GM12891 (cell line): ENCODE measurements at regions not wholly inside any gene's neighbourhood (a gene's known extent, or its start where the extent isn't known, plus 50 kb on each side); places are given as distances from the start of the nearest gene placed in this dataset.

ENCODE experiments used
- PAX5 ChIP-seq: IDR thresholded peaks from 2 replicates; pipeline ENCODE4 v1.6.1; 2011; ENCODE audit warnings: low read length, moderate library complexity, mild to moderate bottlenecking; ENCODE audit not compliant: insufficient read depth, severe bottlenecking
- POLR2A ChIP-seq: IDR thresholded peaks from 2 replicates; pipeline ENCODE4 v1.6.1; 2011; ENCODE audit warnings: low read depth, low read length, control low read depth
- POLR2AphosphoS5 ChIP-seq: IDR thresholded peaks from 2 replicates; pipeline ENCODE4 v1.6.1; 2011; ENCODE audit warnings: low read depth, low read length, control low read depth

GRCh38 chr2:19020144-19021099 is 338.0 kb downstream of the OSR1 start:
- no peak for TF ChIP-seq POLR2AphosphoS5
- no peak for TF ChIP-seq POLR2A
- TF ChIP-seq PAX5, result no peak
